ENCODE measurements at regions not wholly inside any gene's neighbourhood (a gene's known extent, or its start where the extent isn't known, plus 50 kb on each side); places are given as distances from the start of the nearest gene placed in this dataset.

- TF ChIP-seq POLR2A (IDR thresholded peaks at IDR 0.05; ENCODE audit: low read length) (no peak), GATA1 (IDR thresholded peaks at IDR 0.05; ENCODE audit: low read depth, low read length) (no peak)
Measured at GRCh38 chr2:120981443-120981842, 245.8 kb downstream of the GLI2 start.

Data from erythroblast (primary cell).